ENCODE measurements at regions not wholly inside any gene's neighbourhood (a gene's known extent, or its start where the extent isn't known, plus 50 kb on each side); places are given as distances from the start of the nearest gene placed in this dataset.

DNA sequence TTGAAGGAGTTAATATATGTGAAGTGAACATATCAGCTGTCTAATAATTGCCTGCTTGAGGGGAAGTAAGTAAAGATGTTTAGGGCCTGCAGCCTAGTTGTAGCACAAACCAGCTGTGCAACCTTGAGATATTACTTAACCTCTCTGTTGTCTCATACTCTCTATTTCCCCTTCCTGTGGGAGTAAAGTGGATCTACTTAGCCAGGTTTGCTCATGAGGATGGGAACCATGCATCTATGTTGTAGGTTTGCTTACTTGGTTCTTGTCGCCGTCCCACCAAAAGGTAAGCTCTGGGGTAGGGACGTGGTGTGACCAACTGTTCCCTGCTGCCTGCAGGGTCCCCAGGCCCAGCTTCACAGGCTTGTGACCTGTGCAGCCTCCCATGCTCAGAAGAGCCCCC lies 362.7 kb upstream of the SULF2 start:
- H3K4me1 Mint-ChIP-seq, result no peaks in the 10 kb centered on the region
- TF ChIP-seq, protein P1, sequence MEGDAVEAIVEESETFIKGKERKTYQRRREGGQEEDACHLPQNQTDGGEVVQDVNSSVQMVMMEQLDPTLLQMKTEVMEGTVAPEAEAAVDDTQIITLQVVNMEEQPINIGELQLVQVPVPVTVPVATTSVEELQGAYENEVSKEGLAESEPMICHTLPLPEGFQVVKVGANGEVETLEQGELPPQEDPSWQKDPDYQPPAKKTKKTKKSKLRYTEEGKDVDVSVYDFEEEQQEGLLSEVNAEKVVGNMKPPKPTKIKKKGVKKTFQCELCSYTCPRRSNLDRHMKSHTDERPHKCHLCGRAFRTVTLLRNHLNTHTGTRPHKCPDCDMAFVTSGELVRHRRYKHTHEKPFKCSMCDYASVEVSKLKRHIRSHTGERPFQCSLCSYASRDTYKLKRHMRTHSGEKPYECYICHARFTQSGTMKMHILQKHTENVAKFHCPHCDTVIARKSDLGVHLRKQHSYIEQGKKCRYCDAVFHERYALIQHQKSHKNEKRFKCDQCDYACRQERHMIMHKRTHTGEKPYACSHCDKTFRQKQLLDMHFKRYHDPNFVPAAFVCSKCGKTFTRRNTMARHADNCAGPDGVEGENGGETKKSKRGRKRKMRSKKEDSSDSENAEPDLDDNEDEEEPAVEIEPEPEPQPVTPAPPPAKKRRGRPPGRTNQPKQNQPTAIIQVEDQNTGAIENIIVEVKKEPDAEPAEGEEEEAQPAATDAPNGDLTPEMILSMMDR (IDR thresholded peaks at IDR 0.05), result no peak
- no peak overlapping the region for H2AFZ ChIP-seq (ENCODE audit: insufficient read depth, low read depth, low read length, poor library complexity, severe bottlenecking)
- H3K4me1 ChIP-seq (ENCODE audit: control insufficient read depth in 1 of 2, insufficient read depth in 2 of 2, low read length in 2 of 2), result no peaks in the 10 kb centered on the region
- 100% methylated on average over 2 of the region's 3 CpGs for WGBS (ENCODE audit: insufficient coverage)
- intact Hi-C loops (cut with micrococcal nuclease), result no loop called here
- no peak overlapping the region for H3K27ac ChIP-seq (ENCODE audit: low read depth in 1 of 2, low read length in 2 of 2)
- no peaks in the 10 kb centered on the region for H3K36me3 Mint-ChIP-seq
- no peak overlapping the region for H3K4me3 Mint-ChIP-seq
- no peaks in the 10 kb centered on the region for H3K27me3 ChIP-seq (ENCODE audit: control insufficient read depth in 2 of 2, insufficient read depth in 2 of 2, low read length in 2 of 2)
- H3K36me3 ChIP-seq (replicated peaks in 1 of 2; ENCODE audit: control insufficient read depth in 1 of 2, insufficient read depth in 2 of 2, low read length in 2 of 2), result no peaks in the 10 kb centered on the region
- H3K9ac ChIP-seq (ENCODE audit: insufficient read depth, low read length, poor library complexity, severe bottlenecking), result no peak overlapping the region
- DNase-seq, result no peak
- no peak overlapping the region for H3K4me3 ChIP-seq (replicated peaks in 1 of 3; ENCODE audit: low read depth in 2 of 3, low read length in 3 of 3)
- H3K27me3 Mint-ChIP-seq (ENCODE audit: low read depth in 3 of 3), result peaks cover 0 to 7% (median 1%) of the 10 kb centered on the region in 3 donors
- peak overlapping the region in 1 of 7 donors; percentile 46 for H3K27ac Mint-ChIP-seq
- H4K20me1 ChIP-seq (ENCODE audit: insufficient read depth, low read length), result no peaks in the 10 kb centered on the region
- no peaks in the 10 kb centered on the region for H3K79me2 ChIP-seq (ENCODE audit: insufficient read depth, low read length)
- H3K4me2 ChIP-seq (replicated peaks; ENCODE audit: extremely low read depth, low read length, poor library complexity, severe bottlenecking), result no peak overlapping the region
- no peaks in the 10 kb centered on the region for H3K9me3 ChIP-seq (replicated peaks in 1 of 2; ENCODE audit: control insufficient read depth in 1 of 2, insufficient read depth in 1 of 2, low read length in 2 of 2)
- no peaks in the 10 kb centered on the region for H3K9me3 Mint-ChIP-seq

DNA sequence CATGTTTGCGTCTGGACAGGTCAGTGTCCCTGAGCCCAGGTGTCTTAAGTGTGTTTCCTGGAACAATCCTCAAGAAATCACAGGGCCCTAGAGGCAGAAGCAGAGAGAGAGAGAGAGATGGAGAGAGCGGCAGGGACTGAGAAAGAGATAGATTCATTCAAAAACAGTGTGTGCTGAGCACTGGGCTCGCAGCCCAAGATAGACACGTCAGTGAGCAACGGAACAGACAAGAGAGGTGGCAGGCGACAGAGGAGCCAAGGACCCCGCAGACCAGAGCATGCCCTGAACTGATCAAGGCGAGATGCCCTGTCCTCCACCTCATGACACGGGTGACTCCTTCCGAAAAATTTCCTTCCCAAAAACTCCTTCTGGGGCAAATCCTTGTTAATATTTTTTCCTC lies 362.0 kb upstream of the SULF2 start:
- H4K20me1 ChIP-seq (ENCODE audit: insufficient read depth, low read length), result no peaks in the 10 kb centered on the region
- WGBS (ENCODE audit: insufficient coverage), result 94% methylated on average over 10 of the region's 10 CpGs
- Mint-ChIP-seq H3K36me3 (no peaks in the 10 kb centered on the region), H3K4me3 (no peak overlapping the region), H3K9me3 (peaks cover 0 to 3% (median 0%) of the 10 kb centered on the region in 7 donors), H3K27ac (no peak overlapping the region), H3K27me3 (ENCODE audit: low read depth in 3 of 3) (peaks cover 0 to 7% (median 1%) of the 10 kb centered on the region in 3 donors), H3K4me1 (no peaks in the 10 kb centered on the region)
- no peak overlapping the region for H2AFZ ChIP-seq (ENCODE audit: insufficient read depth, low read depth, low read length, poor library complexity, severe bottlenecking)
- no peaks in the 10 kb centered on the region for H3K27me3 ChIP-seq (ENCODE audit: control insufficient read depth in 2 of 2, insufficient read depth in 2 of 2, low read length in 2 of 2)
- no peaks in the 10 kb centered on the region for H3K9me3 ChIP-seq (replicated peaks in 1 of 2; ENCODE audit: control insufficient read depth in 1 of 2, insufficient read depth in 1 of 2, low read length in 2 of 2)
- no peak for DNase-seq
- H3K9ac ChIP-seq (ENCODE audit: insufficient read depth, low read length, poor library complexity, severe bottlenecking), result no peak overlapping the region
- no peaks in the 10 kb centered on the region for H3K36me3 ChIP-seq (replicated peaks in 1 of 2; ENCODE audit: control insufficient read depth in 1 of 2, insufficient read depth in 2 of 2, low read length in 2 of 2)
- TF ChIP-seq, protein P1 (IDR thresholded peaks at IDR 0.05), result no peak
- intact Hi-C loops (cut with micrococcal nuclease), result no loop called here
- H3K4me1 ChIP-seq (ENCODE audit: control insufficient read depth in 1 of 2, insufficient read depth in 2 of 2, low read length in 2 of 2), result no peaks in the 10 kb centered on the region
- H3K4me2 ChIP-seq (replicated peaks; ENCODE audit: extremely low read depth, low read length, poor library complexity, severe bottlenecking), result no peak overlapping the region
- no peak overlapping the region for H3K4me3 ChIP-seq (replicated peaks in 1 of 3; ENCODE audit: low read depth in 2 of 3, low read length in 3 of 3)
- no peaks in the 10 kb centered on the region for H3K79me2 ChIP-seq (ENCODE audit: insufficient read depth, low read length)
- H3K27ac ChIP-seq (ENCODE audit: low read depth in 1 of 2, low read length in 2 of 2), result no peak overlapping the region

Measured in CD14-positive monocyte (primary cell).